Urinary bladder (tissue), 3 donors: ENCODE measurements at regions not wholly inside any gene's neighbourhood (a gene's known extent, or its start where the extent isn't known, plus 50 kb on each side); places are given as distances from the start of the nearest gene placed in this dataset.

Source experiments
- DNase-seq: peaks from one replicate; pipeline ENCODE4 v3.0.0-alpha.2; 2015; ENCODE audit errors: extremely low spot score
- H3K27ac ChIP-seq: one replicate; pipeline ENCODE4 v1.5.1; 2013; ENCODE audit warnings: low read depth, mild to moderate bottlenecking, moderate library complexity
- H3K36me3 ChIP-seq: one replicate; pipeline ENCODE4 v1.6.1; 2013; ENCODE audit warnings: mild to moderate bottlenecking, moderate library complexity; ENCODE audit not compliant: insufficient read depth
- H3K4me1 ChIP-seq: one replicate; pipeline ENCODE4 v1.6.1; 2013; ENCODE audit warnings: mild to moderate bottlenecking, moderate library complexity; ENCODE audit not compliant: insufficient read depth
- H3K4me3 ChIP-seq: one replicate; pipeline ENCODE4 v1.5.1; 2013; ENCODE audit warnings: low read depth, low read length
- WGBS: extraction: QIAGEN DNeasy Blood & Tissue Kit; methylation state at CpG from one replicate; pipeline ENCODE4 v1.1.7; 2013; 5-methylcytosine and 5-hydroxymethylcytosine counted together
- donor health status: healthy with polysubstance abuse.
- donor health status: healthy.

- Histone ChIP-seq H3K4me1 (no peaks in the 10 kb centered on the region), H3K4me3 (no peak overlapping the region), H3K36me3 (no peaks in the 10 kb centered on the region), H3K27ac (no peak overlapping the region)
- WGBS, result 74% methylated on average over 8 of the region's 8 CpGs
- DNase-seq, result peak; percentile 35
Measured at GRCh38 chr6:22506496-22506895, 62.9 kb upstream of the HDGFL1 start.

- H3K4me3 ChIP-seq, result no peak overlapping the region
- H3K27ac ChIP-seq, result no peak overlapping the region
- WGBS, result 71% methylated on average over 9 of the region's 9 CpGs
- DNase-seq, result peak; percentile 51
- H3K4me1 ChIP-seq, result no peaks in the 10 kb centered on the region
- no peaks in the 10 kb centered on the region for H3K36me3 ChIP-seq
Measured at GRCh38 chr6:22512686-22513427, 56.5 kb upstream of the HDGFL1 start.

GRCh38 chr6:22513667-22514066 lies 55.7 kb upstream of the HDGFL1 start:
- Histone ChIP-seq H3K36me3 (no peaks in the 10 kb centered on the region), H3K4me1 (no peaks in the 10 kb centered on the region), H3K27ac (no peak overlapping the region), H3K4me3 (no peak overlapping the region)
- 91% methylated on average over 9 of the region's 9 CpGs for WGBS
- no peak for DNase-seq

GRCh38 chr6:22519237-22519636 lies 50.1 kb upstream of the HDGFL1 start:
- WGBS, result 95% methylated on average over 2 of the region's 2 CpGs
- no peak overlapping the region for H3K4me3 ChIP-seq
- H3K27ac ChIP-seq, result no peak overlapping the region
- no peaks in the 10 kb centered on the region for H3K4me1 ChIP-seq
- DNase-seq, result no peak
- no peaks in the 10 kb centered on the region for H3K36me3 ChIP-seq
